Vagina (tissue), 2 donors: ENCODE measurements at regions not wholly inside any gene's neighbourhood (a gene's known extent, or its start where the extent isn't known, plus 50 kb on each side); places are given as distances from the start of the nearest gene placed in this dataset.

Source experiments
- DNase-seq, 2 donors: peaks; one replicate each; pipeline ENCODE4 v3.0.0-alpha.2; 2017; ENCODE audit errors: extremely low spot score in 2 of 2
- H3K27ac ChIP-seq: fragments of 200-600 bp; sonication (generic); one replicate; pipeline ENCODE4 v1.5.1; 2019
- H3K27me3 ChIP-seq: fragments of 200-600 bp; sonication (generic); one replicate; pipeline ENCODE4 v1.5.1; 2019
- H3K36me3 ChIP-seq, 2 donors: fragments of 200-600 bp; sonication (generic); one replicate each; pipeline ENCODE4 v1.5.1; 2017 to 2019
- H3K4me1 ChIP-seq: fragments of 200-600 bp; sonication (generic); one replicate; pipeline ENCODE4 v1.5.1; 2019
- H3K4me3 ChIP-seq, 2 donors: fragments of 200-600 bp; sonication (generic); 1 replicate in 1 of 2; 2 replicates in 1 of 2; pipeline ENCODE4 v1.5.1; 2016 to 2019
- H3K9me3 ChIP-seq: fragments of 200-600 bp; sonication (generic); one replicate; pipeline ENCODE4 v1.5.1; 2019
- CTCF ChIP-seq, 3 experiments: fragments of 450-650 bp in 2 of 3; fragments of 200-600 bp in 1 of 3; sonication (generic) in 1 of 3; IDR thresholded peaks; one replicate each; pipeline ENCODE4 v1.5.1; 2017 to 2019; ENCODE audit warnings: antibody characterized with exemption in 3 of 3, mild to moderate bottlenecking in 2 of 3, moderate library complexity in 2 of 3
- POLR2A ChIP-seq, 2 donors: fragments of 450-650 bp; IDR thresholded peaks; one replicate each; pipeline ENCODE4 v1.6.1; 2017; ENCODE audit warnings: antibody characterized with exemption in 2 of 2, mild to moderate bottlenecking in 2 of 2, moderate library complexity in 2 of 2
- POLR2AphosphoS5 ChIP-seq, 2 donors: sonication (generic); formaldehyde crosslinking; IDR thresholded peaks; one replicate each; pipeline ENCODE4 v1.9.0; 2017; ENCODE audit warnings: antibody characterized with exemption in 2 of 2, mild to moderate bottlenecking in 2 of 2, low read depth in 1 of 2; ENCODE audit not compliant: insufficient read depth in 1 of 2
- intact Hi-C: fragments of 100-400 bp; cut with DNase I; formaldehyde crosslinking; loops from one replicate; pipeline ENCODE4 v1.15.1; 2023

- no peak overlapping the region for H3K4me3 ChIP-seq
- peaks cover 33% of the 10 kb centered on the region for H3K4me1 ChIP-seq
- TF ChIP-seq POLR2AphosphoS5 (IDR thresholded peaks at IDR 0.05; ENCODE audit: insufficient read depth in 1 of 2, low read depth in 1 of 2): no peak
- no peak for TF ChIP-seq CTCF (IDR thresholded peaks at IDR 0.05)
- TF ChIP-seq POLR2A (IDR thresholded peaks at IDR 0.05): no peak
- H3K27ac ChIP-seq: no peak overlapping the region
- DNase-seq: no peak
- no peaks in the 10 kb centered on the region for H3K27me3 ChIP-seq
- intact Hi-C loops: no loop called here
- no peaks in the 10 kb centered on the region for H3K9me3 ChIP-seq
- no peaks in the 10 kb centered on the region for H3K36me3 ChIP-seq
Observed at GRCh38 chr2:67873916-67874315, 188.9 kb downstream of the C1D start.

- H3K9me3 ChIP-seq: no peaks in the 10 kb centered on the region
- intact Hi-C loops: no loop called here
- H3K27ac ChIP-seq: no peak overlapping the region
- H3K4me3 ChIP-seq: no peak overlapping the region
- no peak for DNase-seq
- H3K36me3 ChIP-seq: no peaks in the 10 kb centered on the region
- H3K27me3 ChIP-seq: no peaks in the 10 kb centered on the region
- H3K4me1 ChIP-seq: peaks cover 31% of the 10 kb centered on the region
- no peak for TF ChIP-seq CTCF (IDR thresholded peaks at IDR 0.05)
- no peak for TF ChIP-seq POLR2AphosphoS5 (IDR thresholded peaks at IDR 0.05; ENCODE audit: insufficient read depth in 1 of 2, low read depth in 1 of 2)
- TF ChIP-seq POLR2A (IDR thresholded peaks at IDR 0.05): no peak
Observed at GRCh38 chr2:67876176-67876575, 186.6 kb downstream of the C1D start.

- Histone ChIP-seq H3K4me1 (peaks cover 20% of the 10 kb centered on the region), H3K4me3 (no peak overlapping the region), H3K27ac (no peak overlapping the region), H3K36me3 (no peaks in the 10 kb centered on the region), H3K9me3 (no peaks in the 10 kb centered on the region), H3K27me3 (no peaks in the 10 kb centered on the region)
- no peak for TF ChIP-seq POLR2A (IDR thresholded peaks at IDR 0.05)
- TF ChIP-seq CTCF (IDR thresholded peaks at IDR 0.05): no peak
- no peak for TF ChIP-seq POLR2AphosphoS5 (IDR thresholded peaks at IDR 0.05; ENCODE audit: insufficient read depth in 1 of 2, low read depth in 1 of 2)
- no peak for DNase-seq
- intact Hi-C loops: no loop called here
Observed at GRCh38 chr2:67877301-67877700, 185.5 kb downstream of the C1D start.

GRCh38 chr2:67878743-67879142 is 184.1 kb downstream of the C1D start:
- DNase-seq: no peak

More at GRCh38 chr2:67878743-67879142, 184.1 kb downstream of the C1D start:
- TF ChIP-seq POLR2AphosphoS5 (IDR thresholded peaks at IDR 0.05; ENCODE audit: insufficient read depth in 1 of 2, low read depth in 1 of 2) (no peak), POLR2A (IDR thresholded peaks at IDR 0.05) (no peak), CTCF (IDR thresholded peaks at IDR 0.05) (no peak)
- H3K4me1 ChIP-seq: peaks cover 11% of the 10 kb centered on the region
- H3K36me3 ChIP-seq: no peaks in the 10 kb centered on the region
- no peaks in the 10 kb centered on the region for H3K27me3 ChIP-seq
- no peak overlapping the region for H3K4me3 ChIP-seq
- no peak overlapping the region for H3K27ac ChIP-seq
- intact Hi-C loops: no loop called here
- no peaks in the 10 kb centered on the region for H3K9me3 ChIP-seq
